ENCODE measurements at regions not wholly inside any gene's neighbourhood (a gene's known extent, or its start where the extent isn't known, plus 50 kb on each side); places are given as distances from the start of the nearest gene placed in this dataset.

- no peak for DNase-seq
- TF ChIP-seq, protein P1, sequence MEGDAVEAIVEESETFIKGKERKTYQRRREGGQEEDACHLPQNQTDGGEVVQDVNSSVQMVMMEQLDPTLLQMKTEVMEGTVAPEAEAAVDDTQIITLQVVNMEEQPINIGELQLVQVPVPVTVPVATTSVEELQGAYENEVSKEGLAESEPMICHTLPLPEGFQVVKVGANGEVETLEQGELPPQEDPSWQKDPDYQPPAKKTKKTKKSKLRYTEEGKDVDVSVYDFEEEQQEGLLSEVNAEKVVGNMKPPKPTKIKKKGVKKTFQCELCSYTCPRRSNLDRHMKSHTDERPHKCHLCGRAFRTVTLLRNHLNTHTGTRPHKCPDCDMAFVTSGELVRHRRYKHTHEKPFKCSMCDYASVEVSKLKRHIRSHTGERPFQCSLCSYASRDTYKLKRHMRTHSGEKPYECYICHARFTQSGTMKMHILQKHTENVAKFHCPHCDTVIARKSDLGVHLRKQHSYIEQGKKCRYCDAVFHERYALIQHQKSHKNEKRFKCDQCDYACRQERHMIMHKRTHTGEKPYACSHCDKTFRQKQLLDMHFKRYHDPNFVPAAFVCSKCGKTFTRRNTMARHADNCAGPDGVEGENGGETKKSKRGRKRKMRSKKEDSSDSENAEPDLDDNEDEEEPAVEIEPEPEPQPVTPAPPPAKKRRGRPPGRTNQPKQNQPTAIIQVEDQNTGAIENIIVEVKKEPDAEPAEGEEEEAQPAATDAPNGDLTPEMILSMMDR (IDR thresholded peaks at IDR 0.05; ENCODE audit: low read length), result no peak
- TF ChIP-seq EZH2 (optimal IDR thresholded peaks at IDR 0.05; ENCODE audit: low read depth, low read length) (no peak), EZH2phosphoT487 (IDR thresholded peaks at IDR 0.05; ENCODE audit: low read length) (no peak)
These were observed 88.4 kb downstream of the METTL4 start for GRCh38 chr18:2482706-2483475.

DNA sequence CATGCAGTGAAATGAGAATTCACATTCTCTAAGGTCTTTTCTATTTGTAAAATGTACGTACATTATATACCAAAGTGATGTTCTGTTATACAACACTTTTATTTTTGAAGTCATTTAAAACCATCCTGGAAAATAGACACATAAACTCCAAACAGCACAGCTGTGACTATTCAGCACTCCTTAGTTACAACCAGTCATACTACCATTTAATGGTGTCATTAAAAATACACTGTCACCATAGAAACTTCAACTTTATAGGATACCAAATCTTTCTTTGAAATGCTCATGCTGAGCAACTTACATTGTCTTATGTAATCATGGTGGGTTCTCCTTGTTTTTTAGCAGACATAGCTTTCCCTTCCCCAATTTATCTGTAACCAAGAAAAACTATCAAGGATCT lies 85.3 kb downstream of the METTL4 start:
- no peaks in the 10 kb centered on the region for H4K20me1 ChIP-seq (ENCODE audit: insufficient read depth, low read length)
- H3K9ac ChIP-seq (ENCODE audit: low read length), result no peak overlapping the region
- no peaks in the 10 kb centered on the region for H3K79me2 ChIP-seq (ENCODE audit: low read length)
- no peak overlapping the region for H3K27ac ChIP-seq (ENCODE audit: low read length)
- no peaks in the 10 kb centered on the region for H3F3A ChIP-seq (ENCODE audit: insufficient read depth, low read length)
- no peak for DNase-seq
- no peaks in the 10 kb centered on the region for H3K27me3 ChIP-seq (replicated peaks; ENCODE audit: insufficient read depth, low read length)
- H3K36me3 ChIP-seq (replicated peaks; ENCODE audit: insufficient read depth, low read length), result no peaks in the 10 kb centered on the region
- no peak for TF ChIP-seq EZH2phosphoT487 (IDR thresholded peaks at IDR 0.05; ENCODE audit: low read length)
- no peak for TF ChIP-seq EZH2 (optimal IDR thresholded peaks at IDR 0.05; ENCODE audit: low read depth, low read length)
- TF ChIP-seq, protein P1 (IDR thresholded peaks at IDR 0.05; ENCODE audit: low read length), result no peak
- no peaks in the 10 kb centered on the region for H3K9me3 ChIP-seq (replicated peaks; ENCODE audit: insufficient read depth, low read length)
- H3K4me2 ChIP-seq (ENCODE audit: low read depth, low read length), result no peak overlapping the region
- no peak overlapping the region for H2AFZ ChIP-seq (ENCODE audit: low read length)
- no peak overlapping the region for H3K4me3 ChIP-seq (ENCODE audit: low read length)
- no peaks in the 10 kb centered on the region for H3K4me1 ChIP-seq (ENCODE audit: low read length)
- no peaks in the 10 kb centered on the region for H3K9me2 ChIP-seq (replicated peaks; ENCODE audit: insufficient read depth, low read length)

More at GRCh38 chr18:2482706-2483475, 88.4 kb downstream of the METTL4 start:
- no peaks in the 10 kb centered on the region for H3K27me3 ChIP-seq (replicated peaks; ENCODE audit: insufficient read depth, low read length)
- H3K36me3 ChIP-seq (replicated peaks; ENCODE audit: insufficient read depth, low read length), result no peaks in the 10 kb centered on the region
- H3K9me2 ChIP-seq (replicated peaks; ENCODE audit: insufficient read depth, low read length), result no peaks in the 10 kb centered on the region
- H3K9ac ChIP-seq (ENCODE audit: low read length), result no peak overlapping the region
- H3K9me3 ChIP-seq (replicated peaks; ENCODE audit: insufficient read depth, low read length), result no peaks in the 10 kb centered on the region
- no peak overlapping the region for H3K4me2 ChIP-seq (ENCODE audit: low read depth, low read length)
- no peaks in the 10 kb centered on the region for H3F3A ChIP-seq (ENCODE audit: insufficient read depth, low read length)
- H3K27ac ChIP-seq (ENCODE audit: low read length), result no peak overlapping the region
- no peaks in the 10 kb centered on the region for H4K20me1 ChIP-seq (ENCODE audit: insufficient read depth, low read length)
- no peak overlapping the region for H2AFZ ChIP-seq (ENCODE audit: low read length)
- H3K4me3 ChIP-seq (ENCODE audit: low read length), result no peak overlapping the region
- H3K79me2 ChIP-seq (ENCODE audit: low read length), result no peaks in the 10 kb centered on the region
- H3K4me1 ChIP-seq (ENCODE audit: low read length), result no peaks in the 10 kb centered on the region

- Histone ChIP-seq H3K9me2 (replicated peaks; ENCODE audit: insufficient read depth, low read length) (no peaks in the 10 kb centered on the region), H3K27me3 (replicated peaks; ENCODE audit: insufficient read depth, low read length) (no peaks in the 10 kb centered on the region), H3K4me3 (ENCODE audit: low read length) (no peak overlapping the region), H3K27ac (ENCODE audit: low read length) (no peak overlapping the region), H3K4me1 (ENCODE audit: low read length) (no peaks in the 10 kb centered on the region), H3K79me2 (ENCODE audit: low read length) (no peaks in the 10 kb centered on the region), H3K4me2 (ENCODE audit: low read depth, low read length) (no peak overlapping the region), H3K36me3 (replicated peaks; ENCODE audit: insufficient read depth, low read length) (no peaks in the 10 kb centered on the region), H2AFZ (ENCODE audit: low read length) (no peak overlapping the region), H3F3A (ENCODE audit: insufficient read depth, low read length) (no peaks in the 10 kb centered on the region), H3K9ac (ENCODE audit: low read length) (no peak overlapping the region), H3K9me3 (replicated peaks; ENCODE audit: insufficient read depth, low read length) (no peaks in the 10 kb centered on the region), H4K20me1 (ENCODE audit: insufficient read depth, low read length) (no peaks in the 10 kb centered on the region)
- no peak for TF ChIP-seq EZH2phosphoT487 (IDR thresholded peaks at IDR 0.05; ENCODE audit: low read length)
- no peak for TF ChIP-seq EZH2 (optimal IDR thresholded peaks at IDR 0.05; ENCODE audit: low read depth, low read length)
- TF ChIP-seq, protein P1 (IDR thresholded peaks at IDR 0.05; ENCODE audit: low read length), result no peak
- no peak for DNase-seq
These were observed 84.9 kb downstream of the METTL4 start for GRCh38 chr18:2486426-2486825.
